Endothelial cell of umbilical vein (primary cell): ENCODE measurements at regions not wholly inside any gene's neighbourhood (a gene's known extent, or its start where the extent isn't known, plus 50 kb on each side); places are given as distances from the start of the nearest gene placed in this dataset.

ENCODE experiments used
- BruUV-seq: library from RNA; stranded (reverse); fragments of 400-500 nt; replicated peaks from 2 replicates; lab custom pipeline; 2021; lab: Mats Ljungman, UMichigan
- CTCF ChIA-PET: fragments of 300-600, 350-600 bp; sonication (Branson Sonifier 250); formaldehyde crosslinking; loops from one replicate; lab custom pipeline; 2021; ENCODE audit warnings: antibody characterized with exemption, inconsistent platforms; lab: Charles Lee
- POLR2A ChIA-PET: fragments of 300-600, 350-600 bp; sonication (Branson Sonifier 250); formaldehyde crosslinking; loops from one replicate; lab custom pipeline; 2021; ENCODE audit warnings: antibody characterized with exemption, inconsistent platforms; lab: Charles Lee
- DNase-seq: peaks from one replicate; pipeline ENCODE4 v3.0.0-alpha.2; 2011; ENCODE audit warnings: low read depth, low spot score
- FAIRE-seq: peaks from 2 replicates; lab custom pipeline; 2011; peaks lifted over from hg19 to GRCh38; lab: Jason Lieb, UNC
- H2AFZ ChIP-seq: 2 replicates; pipeline ENCODE4 v1.6.0; 2012; ENCODE audit warnings: low read depth, low read length, control low read depth, inconsistent platforms
- H3K27ac ChIP-seq: 2 replicates; pipeline ENCODE4 v1.5.1; 2011; ENCODE audit warnings: low read depth, mild to moderate bottlenecking, control low read depth, low read length, moderate library complexity; ENCODE audit not compliant: insufficient read depth
- H3K27me3 ChIP-seq, 2 experiments: 2 replicates each; pipeline versions ENCODE4 v1.6.0 to v1.6.1; 2011; ENCODE audit warnings: low read length in 2 of 2, mixed read lengths in 1 of 2; ENCODE audit not compliant: control insufficient read depth in 2 of 2, insufficient read depth in 2 of 2
- H3K36me3 ChIP-seq, 2 experiments: 2 replicates in 1 of 2; 3 replicates in 1 of 2; pipeline ENCODE4 v1.5.1; 2011; ENCODE audit warnings: low read length in 2 of 2, mild to moderate bottlenecking in 1 of 2, moderate library complexity in 1 of 2; ENCODE audit not compliant: control insufficient read depth in 2 of 2, insufficient read depth in 2 of 2; ENCODE audit errors: extremely low read depth in 1 of 2
- H3K4me1 ChIP-seq: 3 replicates; pipeline ENCODE4 v1.5.1; 2011; ENCODE audit warnings: mild to moderate bottlenecking, low read length; ENCODE audit not compliant: control insufficient read depth, insufficient read depth; ENCODE audit errors: extremely low read depth
- H3K4me2 ChIP-seq: 2 replicates; pipeline ENCODE4 v1.6.1; 2011; ENCODE audit warnings: low read length, control low read depth, mixed read lengths; ENCODE audit not compliant: insufficient read depth
- H3K4me3 ChIP-seq, 3 experiments: fragments of 200-600 bp in 1 of 3; sonication (generic), shearing (Covaris generic) in 1 of 3; replicated peaks in 1 of 3; 2 replicates each; pipeline ENCODE4 v1.5.1; 2011 to 2016; ENCODE audit warnings: control low read depth in 3 of 3, low read length in 3 of 3, mild to moderate bottlenecking in 2 of 3, inconsistent platforms in 1 of 3, low read depth in 1 of 3, moderate library complexity in 1 of 3; ENCODE audit not compliant: insufficient read depth in 1 of 3
- H3K79me2 ChIP-seq: 2 replicates; pipeline ENCODE4 v1.6.0; 2012; ENCODE audit warnings: low read length, inconsistent platforms; ENCODE audit not compliant: control insufficient read depth, insufficient read depth
- H3K9ac ChIP-seq: replicated peaks from 2 replicates; pipeline ENCODE3; 2011; ENCODE audit warnings: low read length, control low read depth; ENCODE audit not compliant: insufficient read depth; ENCODE audit errors: extremely low read depth
- H3K9me1 ChIP-seq: replicated peaks from 3 replicates; pipeline ENCODE4 v1.6.0; 2011; ENCODE audit warnings: mild to moderate bottlenecking, low read length; ENCODE audit not compliant: control insufficient read depth, insufficient read depth; ENCODE audit errors: extremely low read depth
- H3K9me3 ChIP-seq: replicated peaks from 2 replicates; pipeline ENCODE4 v1.5.1; 2012; ENCODE audit warnings: low read length, inconsistent platforms; ENCODE audit not compliant: control insufficient read depth, insufficient read depth
- H4K20me1 ChIP-seq: replicated peaks from 2 replicates; pipeline ENCODE3; 2011; ENCODE audit warnings: mild to moderate bottlenecking, low read length; ENCODE audit not compliant: control insufficient read depth, insufficient read depth; ENCODE audit errors: extremely low read depth
- CTCF ChIP-seq, 2 donors: IDR thresholded peaks; 1 replicate in 1 of 2; 2 replicates in 1 of 2; pipeline ENCODE4 v1.5.1; 2011; ENCODE audit warnings: low read length in 2 of 2, mild to moderate bottlenecking in 2 of 2, moderate library complexity in 2 of 2, control low read depth in 1 of 2, inconsistent platforms in 1 of 2, low read depth in 1 of 2; ENCODE audit not compliant: insufficient read depth in 1 of 2; ENCODE audit errors: extremely low read depth in 1 of 2
- EZH2 ChIP-seq: IDR thresholded peaks from 2 replicates; pipeline ENCODE4 v1.6.1; 2012; ENCODE audit warnings: borderline replicate concordance, low read depth, mild to moderate bottlenecking, moderate library complexity, low read length, inconsistent platforms; ENCODE audit not compliant: severe bottlenecking
- FOS ChIP-seq: IDR thresholded peaks from 2 replicates; pipeline ENCODE4 v1.6.1; 2011; ENCODE audit warnings: mild to moderate bottlenecking, low read length, moderate library complexity, borderline replicate concordance; ENCODE audit not compliant: insufficient read depth
- GATA2 ChIP-seq: IDR thresholded peaks from 2 replicates; pipeline ENCODE4 v1.7.0; 2011; ENCODE audit warnings: low read depth, mild to moderate bottlenecking, moderate library complexity, mixed read lengths, low read length; ENCODE audit not compliant: insufficient read length, insufficient read depth
- JUN ChIP-seq: IDR thresholded peaks from 2 replicates; pipeline ENCODE4 v1.6.1; 2011; ENCODE audit warnings: borderline replicate concordance, low read depth; ENCODE audit not compliant: insufficient read length, insufficient read depth
- MAX ChIP-seq: IDR thresholded peaks from 2 replicates; pipeline ENCODE4 v1.6.1; 2011; ENCODE audit not compliant: insufficient read depth, insufficient read length
- MYC ChIP-seq: IDR thresholded peaks from one replicate; pipeline ENCODE4 v1.6.1; 2011; ENCODE audit warnings: mild to moderate bottlenecking, low read depth, low read length
- POLR2A ChIP-seq: IDR thresholded peaks from 2 replicates; pipeline ENCODE4 v1.6.1; 2012; ENCODE audit warnings: low read depth, mild to moderate bottlenecking, control low read depth, low read length
- POLR2AphosphoS5 ChIP-seq: IDR thresholded peaks from 2 replicates; pipeline ENCODE4 v1.6.1; 2012; ENCODE audit warnings: low read depth, mild to moderate bottlenecking, control low read depth, low read length, moderate library complexity; ENCODE audit not compliant: insufficient read depth
- dilution Hi-C: fragments of 300-500 bp; cut with MboI; formaldehyde crosslinking; loops from one replicate; pipeline ENCODE4 v1.15.0; 2019; ENCODE audit warnings: low sequenced_read_pairs; ENCODE audit not compliant: extremely low pct_ligation_motif_present
- intact Hi-C: fragments of 100-400 bp; cut with micrococcal nuclease; formaldehyde crosslinking; loops from one replicate; pipeline ENCODE4 v1.10.0; 2022

GRCh38 chr6:81568973-81569372 lies 183.5 kb downstream of the TENT5A start:
- DNase-seq (no peak), FAIRE-seq (no peak)
- no peaks in the 10 kb centered on the region for H3K36me3 ChIP-seq
- no peaks in the 10 kb centered on the region for H3K9me1 ChIP-seq
- H3K4me3 ChIP-seq, result no peak overlapping the region
- no peaks in the 10 kb centered on the region for H3K27me3 ChIP-seq
- dilution Hi-C loops, result no loop called here
- no peak for TF ChIP-seq GATA2
- TF ChIP-seq POLR2AphosphoS5, result no peak
- intact Hi-C loops, result no loop called here
- H3K79me2 ChIP-seq, result no peaks in the 10 kb centered on the region
- ChIA-PET POLR2A (no interaction called here), CTCF (no interaction called here)
- H2AFZ ChIP-seq, result no peak overlapping the region
- H3K27ac ChIP-seq, result no peak overlapping the region
- H3K9ac ChIP-seq, result no peak overlapping the region
- BruUV-seq, result no TSS peak
- H3K4me2 ChIP-seq, result no peak overlapping the region
- no peaks in the 10 kb centered on the region for H3K9me3 ChIP-seq
- H4K20me1 ChIP-seq, result no peaks in the 10 kb centered on the region
- no peaks in the 10 kb centered on the region for H3K4me1 ChIP-seq

- CTCF ChIA-PET, result interaction anchor here (1.0 to 1.4 kb wide), 2 partner anchors 11 kb away, joined by 3 read pairs; no protein-coding TSS in a partner anchor
- H3K4me3 ChIP-seq, result no peak overlapping the region
- H3K9ac ChIP-seq, result no peak overlapping the region
- BruUV-seq, result no TSS peak
- FAIRE-seq (no peak), DNase-seq (no peak)
- H3K79me2 ChIP-seq, result no peaks in the 10 kb centered on the region
- H3K9me1 ChIP-seq, result no peaks in the 10 kb centered on the region
- intact Hi-C loops, result no loop called here
- H3K9me3 ChIP-seq, result no peaks in the 10 kb centered on the region
- no peaks in the 10 kb centered on the region for H4K20me1 ChIP-seq
- no peak overlapping the region for H3K27ac ChIP-seq
- H3K4me2 ChIP-seq, result no peak overlapping the region
- dilution Hi-C loops, result no loop called here
- no peaks in the 10 kb centered on the region for H3K36me3 ChIP-seq
- TF ChIP-seq CTCF (IDR thresholded peaks at IDR 0.05; ENCODE audit: extremely low read depth in 1 of 2, insufficient read depth in 1 of 2, low read depth in 1 of 2, low read length in 2 of 2), result no peak
- TF ChIP-seq GATA2, result no peak
- TF ChIP-seq JUN, result no peak
- no peak for TF ChIP-seq MAX
- no peak for TF ChIP-seq POLR2A
- TF ChIP-seq MYC, result no peak
- TF ChIP-seq FOS, result no peak
- TF ChIP-seq POLR2AphosphoS5, result no peak
- no peak for TF ChIP-seq EZH2
- no peak overlapping the region for H2AFZ ChIP-seq
- H3K4me1 ChIP-seq, result no peaks in the 10 kb centered on the region
- POLR2A ChIA-PET, result no interaction called here
- no peaks in the 10 kb centered on the region for H3K27me3 ChIP-seq
Observed at GRCh38 chr6:81565071-81565470, 187.4 kb downstream of the TENT5A start.
